ENCODE measurements at regions not wholly inside any gene's neighbourhood (a gene's known extent, or its start where the extent isn't known, plus 50 kb on each side); places are given as distances from the start of the nearest gene placed in this dataset.

- TF ChIP-seq EZH2 (IDR thresholded peaks at IDR 0.05; ENCODE audit: borderline replicate concordance, low read length) (no peak), CTCF (conservative IDR thresholded peaks at IDR 0.05 in 1 of 2, IDR thresholded peaks at IDR 0.05 in 1 of 2; ENCODE audit: extremely low read depth in 1 of 2, insufficient read depth in 1 of 2, low read depth in 1 of 2, low read length in 2 of 2) (no peak)
These were observed 83.5 kb downstream of the RBFOX3 start for GRCh38 chr17:79527306-79527705.

Data from mammary epithelial cell (primary cell).